ENCODE measurements at regions not wholly inside any gene's neighbourhood (a gene's known extent, or its start where the extent isn't known, plus 50 kb on each side); places are given as distances from the start of the nearest gene placed in this dataset.

DNA sequence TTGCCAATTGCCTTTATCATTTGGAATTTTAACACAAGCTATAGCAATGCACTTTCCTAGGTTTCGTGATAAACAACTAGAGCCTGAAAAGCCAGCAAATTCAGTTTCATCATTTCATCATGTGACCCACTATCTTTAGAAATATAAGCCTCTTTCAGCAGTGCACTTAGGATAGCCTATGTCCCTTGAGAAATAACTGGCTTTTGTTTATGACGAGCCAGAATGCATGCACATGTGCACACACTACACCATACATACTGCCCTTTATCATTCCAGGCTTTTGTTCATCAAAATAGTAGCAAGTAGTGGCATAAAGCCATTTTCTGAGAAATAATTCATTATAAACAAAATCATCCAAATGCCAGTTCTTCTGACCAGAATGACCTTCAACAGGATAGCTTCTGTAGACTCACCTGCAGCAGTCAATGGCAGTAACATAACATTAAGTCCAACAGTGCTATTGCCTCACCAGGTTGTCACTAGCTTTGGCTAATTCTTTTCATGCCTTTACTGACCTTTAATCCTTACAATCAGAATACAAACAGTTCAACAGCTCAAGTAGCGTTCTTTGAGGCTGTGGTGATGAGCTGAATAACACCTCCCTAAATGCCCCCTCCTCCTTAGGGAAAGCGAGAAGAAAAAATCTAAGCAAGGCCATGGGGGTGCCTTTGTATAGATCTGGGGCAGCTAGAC lies 132.3 kb upstream of the SMARCA2 start:
- TF ChIP-seq, protein P1, sequence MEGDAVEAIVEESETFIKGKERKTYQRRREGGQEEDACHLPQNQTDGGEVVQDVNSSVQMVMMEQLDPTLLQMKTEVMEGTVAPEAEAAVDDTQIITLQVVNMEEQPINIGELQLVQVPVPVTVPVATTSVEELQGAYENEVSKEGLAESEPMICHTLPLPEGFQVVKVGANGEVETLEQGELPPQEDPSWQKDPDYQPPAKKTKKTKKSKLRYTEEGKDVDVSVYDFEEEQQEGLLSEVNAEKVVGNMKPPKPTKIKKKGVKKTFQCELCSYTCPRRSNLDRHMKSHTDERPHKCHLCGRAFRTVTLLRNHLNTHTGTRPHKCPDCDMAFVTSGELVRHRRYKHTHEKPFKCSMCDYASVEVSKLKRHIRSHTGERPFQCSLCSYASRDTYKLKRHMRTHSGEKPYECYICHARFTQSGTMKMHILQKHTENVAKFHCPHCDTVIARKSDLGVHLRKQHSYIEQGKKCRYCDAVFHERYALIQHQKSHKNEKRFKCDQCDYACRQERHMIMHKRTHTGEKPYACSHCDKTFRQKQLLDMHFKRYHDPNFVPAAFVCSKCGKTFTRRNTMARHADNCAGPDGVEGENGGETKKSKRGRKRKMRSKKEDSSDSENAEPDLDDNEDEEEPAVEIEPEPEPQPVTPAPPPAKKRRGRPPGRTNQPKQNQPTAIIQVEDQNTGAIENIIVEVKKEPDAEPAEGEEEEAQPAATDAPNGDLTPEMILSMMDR (IDR thresholded peaks at IDR 0.05; ENCODE audit: extremely low read depth in 1 of 2, insufficient read depth in 1 of 2, low read depth in 1 of 2, low read length in 2 of 2): no peak
- no peak for TF ChIP-seq POLR2A (IDR thresholded peaks at IDR 0.05; ENCODE audit: low read depth, low read length)
- TF ChIP-seq GATA2 (IDR thresholded peaks at IDR 0.05; ENCODE audit: insufficient read depth, insufficient read length, low read depth, low read length): no peak
- no peak for TF ChIP-seq JUN (IDR thresholded peaks at IDR 0.05; ENCODE audit: borderline replicate concordance, insufficient read depth, insufficient read length, low read depth)
- TF ChIP-seq FOS (IDR thresholded peaks at IDR 0.05; ENCODE audit: borderline replicate concordance, insufficient read depth, low read length): no peak
- H3K9me3 ChIP-seq (replicated peaks; ENCODE audit: control insufficient read depth, insufficient read depth, low read length): no peaks in the 10 kb centered on the region
- ChIA-PET POLR2A (no interaction called here), CTCF (no interaction called here)
- dilution Hi-C loops (cut with MboI; ENCODE audit: extremely low pct_ligation_motif_present, low sequenced_read_pairs): no loop called here
- no peak overlapping the region for H2AFZ ChIP-seq (ENCODE audit: low read depth, low read length)
- intact Hi-C loops (cut with micrococcal nuclease): no loop called here
- H3K4me2 ChIP-seq (ENCODE audit: insufficient read depth, low read length): no peak overlapping the region
- FAIRE-seq: no peak
- no peaks in the 10 kb centered on the region for H3K36me3 ChIP-seq (ENCODE audit: control insufficient read depth in 2 of 2, extremely low read depth in 1 of 2, insufficient read depth in 2 of 2, low read length in 2 of 2)
- no peak overlapping the region for H3K27ac ChIP-seq (ENCODE audit: insufficient read depth, low read depth, low read length)
- no peaks in the 10 kb centered on the region for H3K79me2 ChIP-seq (ENCODE audit: control insufficient read depth, insufficient read depth, low read length)
- no peak overlapping the region for H3K9ac ChIP-seq (replicated peaks; ENCODE audit: extremely low read depth, insufficient read depth, low read length)
- H3K27me3 ChIP-seq (ENCODE audit: control insufficient read depth in 2 of 2, insufficient read depth in 2 of 2, low read length in 2 of 2): no peaks in the 10 kb centered on the region
- no peak for DNase-seq (ENCODE audit: low read depth, low spot score)
- no TSS peak for BruUV-seq (replicated peaks)
- H3K9me1 ChIP-seq (replicated peaks; ENCODE audit: control insufficient read depth, extremely low read depth, insufficient read depth, low read length): no peaks in the 10 kb centered on the region
- H3K4me3 ChIP-seq (replicated peaks in 1 of 3; ENCODE audit: insufficient read depth in 1 of 3, low read depth in 1 of 3, low read length in 3 of 3): no peak overlapping the region
- H4K20me1 ChIP-seq (replicated peaks; ENCODE audit: control insufficient read depth, extremely low read depth, insufficient read depth, low read length): no peaks in the 10 kb centered on the region
- no peaks in the 10 kb centered on the region for H3K4me1 ChIP-seq (ENCODE audit: control insufficient read depth, extremely low read depth, insufficient read depth, low read length)

DNA sequence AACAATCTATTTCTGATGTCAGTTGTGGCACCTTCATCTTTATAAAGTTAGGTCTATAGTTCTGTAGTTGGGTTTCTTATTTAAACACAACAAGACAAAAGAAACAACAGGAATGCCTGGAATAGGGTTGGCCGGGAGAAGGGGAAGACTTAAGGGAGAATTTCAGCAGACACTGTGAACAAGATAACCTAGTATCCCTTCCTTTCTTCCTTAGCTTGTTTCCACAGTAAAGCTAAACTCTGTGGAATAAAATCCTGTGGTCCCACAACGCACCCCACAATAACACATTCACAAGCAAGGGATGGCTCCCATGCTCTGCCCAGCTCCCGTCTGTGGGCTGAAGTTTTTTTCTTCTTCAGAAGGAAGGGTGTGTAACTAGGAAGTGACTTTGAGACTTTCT lies 124.9 kb upstream of the SMARCA2 start:
- no peaks in the 10 kb centered on the region for H3K27me3 ChIP-seq (ENCODE audit: control insufficient read depth in 2 of 2, insufficient read depth in 2 of 2, low read length in 2 of 2)
- H2AFZ ChIP-seq (ENCODE audit: low read depth, low read length): no peak overlapping the region
- no peaks in the 10 kb centered on the region for H3K79me2 ChIP-seq (ENCODE audit: control insufficient read depth, insufficient read depth, low read length)
- H3K4me2 ChIP-seq (ENCODE audit: insufficient read depth, low read length): no peak overlapping the region
- ChIA-PET POLR2A (no interaction called here), CTCF (no interaction called here)
- no peak overlapping the region for H3K9ac ChIP-seq (replicated peaks; ENCODE audit: extremely low read depth, insufficient read depth, low read length)
- FAIRE-seq (no peak), DNase-seq (ENCODE audit: low read depth, low spot score) (no peak)
- no peak overlapping the region for H3K27ac ChIP-seq (ENCODE audit: insufficient read depth, low read depth, low read length)
- no peaks in the 10 kb centered on the region for H3K9me3 ChIP-seq (replicated peaks; ENCODE audit: control insufficient read depth, insufficient read depth, low read length)
- H3K4me3 ChIP-seq (replicated peaks in 1 of 3; ENCODE audit: insufficient read depth in 1 of 3, low read depth in 1 of 3, low read length in 3 of 3): no peak overlapping the region
- dilution Hi-C loops (cut with MboI; ENCODE audit: extremely low pct_ligation_motif_present, low sequenced_read_pairs) (no loop called here), intact Hi-C loops (cut with micrococcal nuclease) (no loop called here)
- H3K9me1 ChIP-seq (replicated peaks; ENCODE audit: control insufficient read depth, extremely low read depth, insufficient read depth, low read length): no peaks in the 10 kb centered on the region
- TF ChIP-seq, protein P1 (IDR thresholded peaks at IDR 0.05; ENCODE audit: extremely low read depth in 1 of 2, insufficient read depth in 1 of 2, low read depth in 1 of 2, low read length in 2 of 2): no peak
- TF ChIP-seq POLR2A (IDR thresholded peaks at IDR 0.05; ENCODE audit: low read depth, low read length) (no peak), JUN (IDR thresholded peaks at IDR 0.05; ENCODE audit: borderline replicate concordance, insufficient read depth, insufficient read length, low read depth) (no peak), FOS (IDR thresholded peaks at IDR 0.05; ENCODE audit: borderline replicate concordance, insufficient read depth, low read length) (no peak), MYC (IDR thresholded peaks at IDR 0.05; ENCODE audit: low read depth, low read length) (no peak), EZH2 (IDR thresholded peaks at IDR 0.05; ENCODE audit: borderline replicate concordance, low read depth, low read length, severe bottlenecking) (no peak), POLR2AphosphoS5 (IDR thresholded peaks at IDR 0.05; ENCODE audit: insufficient read depth, low read depth, low read length) (no peak)
- TF ChIP-seq, protein P2, sequence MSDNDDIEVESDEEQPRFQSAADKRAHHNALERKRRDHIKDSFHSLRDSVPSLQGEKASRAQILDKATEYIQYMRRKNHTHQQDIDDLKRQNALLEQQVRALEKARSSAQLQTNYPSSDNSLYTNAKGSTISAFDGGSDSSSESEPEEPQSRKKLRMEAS (IDR thresholded peaks at IDR 0.05; ENCODE audit: insufficient read depth, insufficient read length): no peak
- no peaks in the 10 kb centered on the region for H4K20me1 ChIP-seq (replicated peaks; ENCODE audit: control insufficient read depth, extremely low read depth, insufficient read depth, low read length)
- no peaks in the 10 kb centered on the region for H3K36me3 ChIP-seq (ENCODE audit: control insufficient read depth in 2 of 2, extremely low read depth in 1 of 2, insufficient read depth in 2 of 2, low read length in 2 of 2)
- BruUV-seq (replicated peaks): no TSS peak
- H3K4me1 ChIP-seq (ENCODE audit: control insufficient read depth, extremely low read depth, insufficient read depth, low read length): no peaks in the 10 kb centered on the region

Measured in endothelial cell of umbilical vein (primary cell).